HCT116 (cell line): ENCODE measurements at regions not wholly inside any gene's neighbourhood (a gene's known extent, or its start where the extent isn't known, plus 50 kb on each side); places are given as distances from the start of the nearest gene placed in this dataset.

Experiments used
- ATAC-seq: fragments of 200-7000 bp; cut with Tn5 transposase; 2 replicates; pipeline ENCODE4 v1.9.1; 2020; ENCODE audit warnings: mild to moderate bottlenecking, moderate library complexity
- BruUV-seq: library from RNA; stranded (reverse); fragments of 400-500 nt; replicated peaks from 2 replicates; lab custom pipeline; 2021; lab: Mats Ljungman, UMichigan
- CTCF ChIA-PET: fragments of 300-600 bp; sonication (Branson Sonifier 250); formaldehyde crosslinking; loops from one replicate; lab custom pipeline; 2021; ENCODE audit warnings: antibody characterized with exemption; lab: Charles Lee
- POLR2A ChIA-PET: fragments of 300-600, 350-600 bp; sonication (Branson Sonifier 250); formaldehyde crosslinking; loops from one replicate; lab custom pipeline; 2021; ENCODE audit warnings: antibody characterized with exemption; lab: Charles Lee
- RAD21 ChIA-PET, 2 experiments: fragments of 300-600 bp; sonication (Branson Sonifier 250); formaldehyde crosslinking; loops; one replicate each; lab custom pipeline; 2023; ENCODE audit warnings: low total read pairs in 2 of 2; ENCODE audit not compliant: uncharacterized antibody in 2 of 2, unreplicated experiment in 2 of 2, low non-redundant PET in 1 of 2; lab: Charles Lee
- DNase-seq: peaks from one replicate; pipeline ENCODE4 v3.0.0-alpha.2; 2010; ENCODE audit warnings: low read depth, low spot score
- H2AFZ ChIP-seq: fragments of 200-600 bp; shearing (Covaris generic), sonication (generic); 2 replicates; pipeline ENCODE4 v1.6.1; 2017; ENCODE audit warnings: low read depth, mixed run types, mixed read lengths, antibody characterized with exemption, low read length; ENCODE audit not compliant: poor library complexity, severe bottlenecking
- H3K27ac ChIP-seq: 2 replicates; pipeline ENCODE4 v1.5.1; 2012; ENCODE audit warnings: low read depth, low read length
- H3K27me3 ChIP-seq: fragments of 200-600 bp; sonication (generic); 2 replicates; pipeline ENCODE4 v1.6.1; 2016; ENCODE audit warnings: mixed run types, low read length, mixed read lengths; ENCODE audit not compliant: insufficient read depth
- H3K36me3 ChIP-seq, 2 experiments: fragments of 200-500 bp in 1 of 2; fragments of 200-600 bp in 1 of 2; sonication (Bioruptor generic) in 1 of 2; sonication (generic) in 1 of 2; 2 replicates each; pipeline versions ENCODE4 v1.5.1 to v1.6.1; 2014 to 2016; ENCODE audit warnings: low read length in 2 of 2, inconsistent platforms in 1 of 2, mixed read lengths in 1 of 2, mixed run types in 1 of 2; ENCODE audit not compliant: insufficient read depth in 2 of 2, control insufficient read depth in 1 of 2
- H3K4me1 ChIP-seq, 2 experiments: fragments of 200-600 bp in 1 of 2; sonication (generic) in 1 of 2; 2 replicates each; pipeline versions ENCODE4 v1.5.1 to v1.6.1; 2012 to 2017; ENCODE audit warnings: low read length in 2 of 2, inconsistent platforms in 1 of 2, mild to moderate bottlenecking in 1 of 2, mixed read lengths in 1 of 2, mixed run types in 1 of 2, moderate library complexity in 1 of 2; ENCODE audit not compliant: insufficient read depth in 2 of 2, control insufficient read depth in 1 of 2
- H3K4me2 ChIP-seq: fragments of 200-600 bp; sonication (generic); 2 replicates; pipeline ENCODE4 v1.6.1; 2017; ENCODE audit warnings: mixed run types, low read length, mixed read lengths
- H3K4me3 ChIP-seq, 2 experiments: fragments of 200-600 bp in 1 of 2; sonication (generic) in 1 of 2; replicated peaks in 1 of 2; 2 replicates each; pipeline ENCODE4 v1.5.1; 2011 to 2016; ENCODE audit warnings: low read length in 2 of 2, control low read depth in 1 of 2, low read depth in 1 of 2, mild to moderate bottlenecking in 1 of 2, mixed read lengths in 1 of 2, mixed run types in 1 of 2
- H3K79me2 ChIP-seq: fragments of 200-600 bp; sonication (generic); 2 replicates; pipeline ENCODE4 v1.6.1; 2017; ENCODE audit warnings: mild to moderate bottlenecking, mixed run types, low read length, moderate library complexity, mixed read lengths; ENCODE audit not compliant: insufficient read depth
- H3K9ac ChIP-seq: fragments of 200-600 bp; sonication (generic); 2 replicates; pipeline ENCODE4 v1.6.1; 2016; ENCODE audit warnings: low read length, mixed read lengths
- H3K9me2 ChIP-seq: fragments of 200-600 bp; sonication (generic), shearing (Covaris generic); 2 replicates; pipeline ENCODE4 v1.6.1; 2017; ENCODE audit warnings: mixed run types, mild to moderate bottlenecking, moderate library complexity; ENCODE audit not compliant: insufficient read depth
- H3K9me3 ChIP-seq, 2 experiments: fragments of 200-500 bp in 1 of 2; fragments of 200-600 bp in 1 of 2; sonication (Bioruptor generic) in 1 of 2; sonication (generic) in 1 of 2; 2 replicates each; pipeline ENCODE4 v1.6.1; 2014 to 2017; ENCODE audit warnings: low read length in 2 of 2, mixed read lengths in 2 of 2, inconsistent platforms in 1 of 2, low read depth in 1 of 2, mild to moderate bottlenecking in 1 of 2, mixed run types in 1 of 2, moderate library complexity in 1 of 2; ENCODE audit not compliant: control insufficient read depth in 1 of 2, insufficient read depth in 1 of 2
- H4K20me1 ChIP-seq: fragments of 200-600 bp; sonication (generic), shearing (Covaris generic); 2 replicates; pipeline ENCODE4 v1.6.1; 2017; ENCODE audit warnings: mixed run types, mild to moderate bottlenecking, moderate library complexity; ENCODE audit not compliant: insufficient read depth
- CBX3 ChIP-seq: IDR thresholded peaks from 2 replicates; pipeline ENCODE4 v1.6.1; 2012; ENCODE audit warnings: low read depth
- CEBPB ChIP-seq: IDR thresholded peaks from 2 replicates; pipeline ENCODE4 v1.6.1; 2012; ENCODE audit warnings: low read depth
- EGR1 ChIP-seq: IDR thresholded peaks from 2 replicates; pipeline ENCODE4 v1.6.1; 2012; ENCODE audit warnings: low read depth
- EZH2 ChIP-seq: fragments of 200-600 bp; sonication (generic); IDR thresholded peaks from 2 replicates; pipeline ENCODE4 v1.6.1; 2017; ENCODE audit warnings: antibody characterized with exemption, mixed run types
- FOSL1 ChIP-seq: IDR thresholded peaks from 2 replicates; pipeline ENCODE4 v1.6.1; 2012; ENCODE audit warnings: low read depth
- POLR2A ChIP-seq: IDR thresholded peaks from 2 replicates; pipeline ENCODE4 v1.7.0; 2011; ENCODE audit warnings: borderline replicate concordance; ENCODE audit not compliant: insufficient read depth, insufficient read length; ENCODE audit errors: extremely low read depth
- POLR2AphosphoS5 ChIP-seq: IDR thresholded peaks from 2 replicates; pipeline ENCODE4 v1.6.1; 2011; ENCODE audit warnings: mild to moderate bottlenecking, low read depth, low read length, moderate library complexity
- RAD21 ChIP-seq: IDR thresholded peaks from 2 replicates; pipeline ENCODE4 v1.6.1; 2012; ENCODE audit warnings: low read depth, mild to moderate bottlenecking
- REST ChIP-seq: IDR thresholded peaks from 2 replicates; pipeline ENCODE4 v1.6.1; 2012; ENCODE audit warnings: low read depth
- SRF ChIP-seq: IDR thresholded peaks from 2 replicates; pipeline ENCODE4 v1.6.1; 2012; ENCODE audit warnings: low read depth
- TCF7L2 ChIP-seq: IDR thresholded peaks from 2 replicates; pipeline ENCODE4 v1.7.0; 2011; ENCODE audit warnings: borderline replicate concordance, inconsistent platforms; ENCODE audit not compliant: insufficient read depth, insufficient read length; ENCODE audit errors: extremely low read depth
- YY1 ChIP-seq: IDR thresholded peaks from 2 replicates; pipeline ENCODE4 v1.6.1; 2011; ENCODE audit warnings: low read length, low read depth, moderate library complexity, mild to moderate bottlenecking; ENCODE audit not compliant: insufficient replicate concordance; ENCODE audit errors: extremely low read depth
- intact Hi-C: fragments of 100-400 bp; cut with micrococcal nuclease; formaldehyde crosslinking; loops from 2 replicates; pipeline ENCODE4 v1.10.0; 2022

GRCh38 chr17:70796757-70797156 lies 627.4 kb downstream of the KCNJ2 start:
- Histone ChIP-seq H3K27ac (no peak overlapping the region), H3K4me3 (no peak overlapping the region), H3K9me3 (no peaks in the 10 kb centered on the region), H3K9me2 (no peaks in the 10 kb centered on the region), H3K4me2 (no peak overlapping the region), H4K20me1 (no peaks in the 10 kb centered on the region), H3K36me3 (no peaks in the 10 kb centered on the region), H3K27me3 (no peaks in the 10 kb centered on the region), H3K4me1 (no peaks in the 10 kb centered on the region), H2AFZ (no peak overlapping the region), H3K79me2 (no peaks in the 10 kb centered on the region), H3K9ac (no peak overlapping the region)
- DNase-seq (no peak), ATAC-seq (no peak)
- ChIA-PET RAD21 (no interaction called here), CTCF (no interaction called here), POLR2A (no interaction called here)
- BruUV-seq: no TSS peak
- TF ChIP-seq RAD21 (no peak), CBX3 (no peak), REST (no peak)
- intact Hi-C loops: no loop called here

GRCh38 chr17:70797166-70797565 lies 627.8 kb downstream of the KCNJ2 start:
- Histone ChIP-seq H3K9ac (no peak overlapping the region), H3K79me2 (no peaks in the 10 kb centered on the region), H3K4me3 (no peak overlapping the region), H3K4me2 (no peak overlapping the region), H3K27ac (no peak overlapping the region), H2AFZ (no peak overlapping the region), H3K36me3 (no peaks in the 10 kb centered on the region), H3K9me2 (no peaks in the 10 kb centered on the region), H3K9me3 (no peaks in the 10 kb centered on the region), H3K4me1 (no peaks in the 10 kb centered on the region), H3K27me3 (no peaks in the 10 kb centered on the region), H4K20me1 (no peaks in the 10 kb centered on the region)
- no peak for ATAC-seq
- intact Hi-C loops: no loop called here
- no peak for DNase-seq
- POLR2A ChIA-PET: no interaction called here
- RAD21 ChIA-PET: no interaction called here
- BruUV-seq: no TSS peak
- CTCF ChIA-PET: no interaction called here
- TF ChIP-seq TCF7L2 (no peak), POLR2AphosphoS5 (no peak), FOSL1 (no peak), POLR2A (no peak), YY1 (no peak), REST (no peak), RAD21 (no peak), EZH2 (no peak), CBX3 (no peak), EGR1 (no peak), SRF (no peak), CEBPB (no peak)
